GM19468 (cell line): ENCODE measurements at regions not wholly inside any gene's neighbourhood (a gene's known extent, or its start where the extent isn't known, plus 50 kb on each side); places are given as distances from the start of the nearest gene placed in this dataset.

Source experiments
- ATAC-seq: cut with Tn5 transposase; IDR thresholded peaks from one replicate; pipeline ENCODE4 v1.9.1; 2021; ENCODE audit warnings: mild to moderate bottlenecking, moderate library complexity, moderate number of reproducible peaks; ENCODE audit not compliant: unreplicated experiment; ENCODE audit errors: extremely low read depth

- no peak for ATAC-seq
Measured at GRCh38 chr6:102485480-102485879, 1092.0 kb downstream of the GRIK2 start.

- ATAC-seq: no peak
Measured at GRCh38 chr6:102474041-102474807, 1080.7 kb downstream of the GRIK2 start.

GRCh38 chr6:102458990-102459389 lies 1065.5 kb downstream of the GRIK2 start:
- ATAC-seq: no peak

- no peak for ATAC-seq
Measured at GRCh38 chr6:102438171-102438570, 1044.7 kb downstream of the GRIK2 start.

- no peak for ATAC-seq
Measured at GRCh38 chr6:102417368-102417998, 1024.0 kb downstream of the GRIK2 start.

- no peak for ATAC-seq
Measured at GRCh38 chr6:102415891-102416290, 1022.4 kb downstream of the GRIK2 start.

GRCh38 chr6:102411796-102412195 lies 1018.3 kb downstream of the GRIK2 start:
- no peak for ATAC-seq

GRCh38 chr6:102407886-102408741 lies 1014.6 kb downstream of the GRIK2 start:
- ATAC-seq: no peak

- no peak for ATAC-seq
Measured at GRCh38 chr6:102405860-102406259, 1012.4 kb downstream of the GRIK2 start.

GRCh38 chr6:102402635-102403329 lies 1009.3 kb downstream of the GRIK2 start:
- no peak for ATAC-seq

GRCh38 chr6:102398788-102399390 lies 1005.4 kb downstream of the GRIK2 start:
- ATAC-seq: no peak

GRCh38 chr6:102390541-102390940 lies 997.0 kb downstream of the GRIK2 start:
- no peak for ATAC-seq

- no peak for ATAC-seq
Measured at GRCh38 chr6:102389994-102390393, 996.5 kb downstream of the GRIK2 start.

GRCh38 chr6:102387326-102388033 lies 994.0 kb downstream of the GRIK2 start:
- ATAC-seq: no peak

GRCh38 chr6:102381203-102381602 lies 987.7 kb downstream of the GRIK2 start:
- no peak for ATAC-seq

GRCh38 chr6:102356170-102356569 lies 962.7 kb downstream of the GRIK2 start:
- no peak for ATAC-seq

- no peak for ATAC-seq
Measured at GRCh38 chr6:102355578-102355977, 962.1 kb downstream of the GRIK2 start.

- ATAC-seq: no peak
Measured at GRCh38 chr6:102352552-102352951, 959.0 kb downstream of the GRIK2 start.

- ATAC-seq: no peak
Measured at GRCh38 chr6:102344769-102345168, 951.3 kb downstream of the GRIK2 start.
